SK-N-SH (cell line): ENCODE measurements at regions not wholly inside any gene's neighbourhood (a gene's known extent, or its start where the extent isn't known, plus 50 kb on each side); places are given as distances from the start of the nearest gene placed in this dataset.

ENCODE experiments used
- CTCF ChIA-PET: fragments of 300-600, 350-600 bp; formaldehyde crosslinking; extraction: SDS; loops from one replicate; lab custom pipeline; 2021; lab: Yijun Ruan, JAX
- POLR2A ChIA-PET: fragments of 350-600 bp; sonication (Branson Sonifier 250); formaldehyde crosslinking; extraction: SDS; loops from one replicate; lab custom pipeline; 2020; ENCODE audit warnings: antibody characterized with exemption, inconsistent platforms; lab: Yijun Ruan, JAX
- DNase-seq: peaks from one replicate; pipeline ENCODE4 v3.0.0; 2012
- H2AFZ ChIP-seq: fragments of 200-600 bp; sonication (generic); 2 replicates; pipeline ENCODE4 v1.8.1; 2016; ENCODE audit warnings: antibody characterized with exemption, mild to moderate bottlenecking, low read depth
- H3F3A ChIP-seq: fragments of 200-600 bp; sonication (generic); replicated peaks from 2 replicates; pipeline ENCODE3; 2016; ENCODE audit warnings: antibody characterized with exemption, mild to moderate bottlenecking; ENCODE audit not compliant: insufficient read depth
- H3K27ac ChIP-seq, 2 experiments: fragments of 200-500 bp in 1 of 2; fragments of 200-600 bp in 1 of 2; sonication (Bioruptor generic) in 1 of 2; sonication (generic), shearing (Covaris generic) in 1 of 2; 2 replicates each; pipeline versions ENCODE4 v1.5.1 to v1.6.1; 2014 to 2016; ENCODE audit warnings: low read depth in 2 of 2, inconsistent platforms in 1 of 2, low read length in 1 of 2, mild to moderate bottlenecking in 1 of 2, mixed read lengths in 1 of 2
- H3K27me3 ChIP-seq: fragments of 200-600 bp; sonication (generic), shearing (Covaris generic); 2 replicates; pipeline ENCODE4 v1.6.1; 2016; ENCODE audit warnings: mixed run types; ENCODE audit not compliant: insufficient read depth
- H3K36me3 ChIP-seq, 2 experiments: fragments of 200-500 bp in 1 of 2; fragments of 200-600 bp in 1 of 2; sonication (Bioruptor generic) in 1 of 2; sonication (generic) in 1 of 2; replicated peaks in 1 of 2; 2 replicates each; pipeline versions ENCODE3 to v1.5.1; 2014 to 2016; ENCODE audit warnings: low read length in 1 of 2, mild to moderate bottlenecking in 1 of 2; ENCODE audit not compliant: insufficient read depth in 2 of 2, control insufficient read depth in 1 of 2
- H3K4me1 ChIP-seq, 2 experiments: fragments of 200-500 bp in 1 of 2; fragments of 200-600 bp in 1 of 2; sonication (Bioruptor generic) in 1 of 2; sonication (generic), shearing (Covaris generic) in 1 of 2; 2 replicates each; pipeline versions ENCODE4 v1.5.1 to v1.6.1; 2014 to 2016; ENCODE audit warnings: low read depth in 1 of 2, low read length in 1 of 2, mixed run types in 1 of 2; ENCODE audit not compliant: insufficient read depth in 2 of 2, control insufficient read depth in 1 of 2
- H3K4me2 ChIP-seq: fragments of 200-600 bp; sonication (generic), shearing (Covaris generic); 2 replicates; pipeline ENCODE4 v1.6.1; 2017; ENCODE audit warnings: mixed run types
- H3K4me3 ChIP-seq, 2 experiments: fragments of 200-500 bp in 1 of 2; fragments of 200-600 bp in 1 of 2; sonication (Bioruptor generic) in 1 of 2; sonication (generic), shearing (Covaris generic) in 1 of 2; 2 replicates each; pipeline versions ENCODE4 v1.5.1 to v1.8.1; 2014 to 2016; ENCODE audit warnings: low read depth in 2 of 2, inconsistent platforms in 1 of 2, low read length in 1 of 2, mild to moderate bottlenecking in 1 of 2, mixed read lengths in 1 of 2, moderate library complexity in 1 of 2
- H3K79me2 ChIP-seq: fragments of 200-600 bp; sonication (generic); 2 replicates; pipeline ENCODE4 v1.8.1; 2017; ENCODE audit warnings: mild to moderate bottlenecking; ENCODE audit not compliant: insufficient read depth
- H3K9ac ChIP-seq: fragments of 200-600 bp; sonication (generic); 2 replicates; pipeline ENCODE4 v1.6.1; 2017; ENCODE audit warnings: mixed run types
- H3K9me2 ChIP-seq: fragments of 200-600 bp; sonication (generic); 2 replicates; pipeline ENCODE4 v1.6.1; 2017; ENCODE audit warnings: mixed run types
- H3K9me3 ChIP-seq: fragments of 200-600 bp; sonication (generic); 2 replicates; pipeline ENCODE4 v1.6.1; 2017; ENCODE audit warnings: mixed run types, mild to moderate bottlenecking, moderate library complexity
- H4K20me1 ChIP-seq: fragments of 200-600 bp; sonication (generic); 2 replicates; pipeline ENCODE4 v1.6.1; 2017; ENCODE audit warnings: mild to moderate bottlenecking, mixed run types; ENCODE audit not compliant: insufficient read depth
- CHD2 ChIP-seq: fragments of 150-350 bp; IDR thresholded peaks from 2 replicates; pipeline ENCODE4 v1.6.1; 2018; ENCODE audit warnings: low read length; ENCODE audit not compliant: partially characterized antibody
- ELF1 ChIP-seq: IDR thresholded peaks from 2 replicates; pipeline ENCODE4 v1.4.0; 2012
- EP300 ChIP-seq, 2 experiments: IDR thresholded peaks; 2 replicates each; pipeline versions ENCODE4 v1.4.0 to v1.6.1; 2012; ENCODE audit warnings: borderline replicate concordance in 1 of 2, low read depth in 1 of 2, low read length in 1 of 2
- FOXJ3 ChIP-seq: sonication (generic); formaldehyde crosslinking; IDR thresholded peaks from 2 replicates; pipeline ENCODE4 v1.5.1; 2020; ENCODE audit warnings: mild to moderate bottlenecking, missing genetic modification reagents
- FOXM1 ChIP-seq: IDR thresholded peaks from 2 replicates; pipeline ENCODE4 v1.4.0; 2012; ENCODE audit warnings: low read depth, mild to moderate bottlenecking
- GATA2 ChIP-seq: sonication (generic); formaldehyde crosslinking; IDR thresholded peaks from 2 replicates; pipeline ENCODE4 v1.5.0; 2020; ENCODE audit warnings: mild to moderate bottlenecking, missing genetic modification reagents
- MEF2A ChIP-seq: IDR thresholded peaks from 2 replicates; pipeline ENCODE4 v1.4.0; 2012; ENCODE audit warnings: low read depth, borderline replicate concordance
- MXI1 ChIP-seq: IDR thresholded peaks from 2 replicates; pipeline ENCODE4 v1.6.1; 2012; ENCODE audit warnings: mild to moderate bottlenecking, low read depth, low read length, improper control_type of control experiment
- NFIC ChIP-seq: IDR thresholded peaks from 2 replicates; pipeline ENCODE4 v1.4.0; 2012; ENCODE audit warnings: borderline replicate concordance
- NRF1 ChIP-seq: IDR thresholded peaks from 2 replicates; pipeline ENCODE4 v1.6.1; 2012; ENCODE audit warnings: low read depth, mild to moderate bottlenecking, low read length
- RAD21 ChIP-seq: IDR thresholded peaks from 2 replicates; pipeline ENCODE4 v1.6.1; 2012; ENCODE audit warnings: mild to moderate bottlenecking, low read length
- SIN3A ChIP-seq: IDR thresholded peaks from 2 replicates; pipeline ENCODE4 v1.6.1; 2012; ENCODE audit warnings: low read depth, mild to moderate bottlenecking, low read length, moderate library complexity, borderline replicate concordance
- SMC3 ChIP-seq: IDR thresholded peaks from 2 replicates; pipeline ENCODE4 v1.6.1; 2012; ENCODE audit warnings: low read depth, low read length, improper control_type of control experiment
- TCF12 ChIP-seq: IDR thresholded peaks from 2 replicates; pipeline ENCODE4 v1.4.0; 2012
- YY1 ChIP-seq: IDR thresholded peaks from 2 replicates; pipeline ENCODE4 v1.4.0; 2012; ENCODE audit warnings: low read depth, mild to moderate bottlenecking
- WGBS: methylation state at CpG from one replicate; pipeline ENCODE4 v1.1.6; 2017; ENCODE audit warnings: low lambda C conversion rate; 5-methylcytosine and 5-hydroxymethylcytosine counted together
- TF ChIP-seq, protein P1 (sequence below): IDR thresholded peaks from 2 replicates; pipeline ENCODE4 v1.4.0; 2012; ENCODE audit warnings: low read depth, borderline replicate concordance
- TF ChIP-seq, protein P2 (sequence below): fragments of 150-350 bp; IDR thresholded peaks from 2 replicates; pipeline ENCODE4 v1.6.1; 2017; ENCODE audit warnings: antibody characterized with exemption, low read length, low read depth, borderline replicate concordance
- TF ChIP-seq, protein P3 (sequence below): fragments of 200-600 bp; sonication (generic); IDR thresholded peaks from 2 replicates; pipeline ENCODE4 v1.6.1; 2017; ENCODE audit warnings: antibody characterized with exemption, mild to moderate bottlenecking, moderate library complexity
- TF ChIP-seq, protein P4 (sequence below): fragments of 150-350 bp; IDR thresholded peaks from 2 replicates; pipeline ENCODE4 v1.6.1; 2016; ENCODE audit warnings: mild to moderate bottlenecking, low read depth, low read length

DNA sequence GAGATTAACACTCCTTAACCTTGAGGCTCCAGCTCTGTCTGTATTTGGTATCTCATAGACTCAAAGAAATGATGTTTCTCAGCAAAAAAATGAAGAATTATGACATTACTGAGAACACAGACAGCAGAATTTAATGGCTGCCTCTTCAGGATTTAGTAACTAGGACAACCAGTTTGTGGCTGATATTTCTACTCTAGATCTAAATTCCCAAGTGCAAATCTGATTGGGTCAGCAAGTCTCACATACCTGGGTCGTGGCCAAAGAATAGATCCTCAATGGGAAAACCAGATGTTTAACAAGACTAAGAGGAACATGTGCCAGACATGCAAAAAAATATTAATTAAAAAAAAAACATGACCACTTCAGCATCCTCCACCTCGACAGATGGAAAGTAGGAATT, 608.9 kb downstream of the DTWD2 start:
- WGBS, result 2% methylated on average over 2 of the region's 2 CpGs
- Histone ChIP-seq H3K79me2 (no peaks in the 10 kb centered on the region), H2AFZ (no peak overlapping the region), H3K9ac (no peak overlapping the region), H3K4me1 (no peaks in the 10 kb centered on the region), H3K36me3 (no peaks in the 10 kb centered on the region), H3K4me3 (no peak overlapping the region), H4K20me1 (no peaks in the 10 kb centered on the region), H3K27me3 (no peaks in the 10 kb centered on the region), H3K4me2 (no peak overlapping the region), H3F3A (no peaks in the 10 kb centered on the region), H3K27ac (no peak overlapping the region), H3K9me2 (no peaks in the 10 kb centered on the region), H3K9me3 (no peaks in the 10 kb centered on the region)
- TF ChIP-seq YY1 (no peak), CHD2 (no peak), FOXM1 (no peak), MEF2A (no peak), TCF12 (no peak), SMC3 (no peak), GATA2 (CRISPR knock-in tag) (no peak), ELF1 (no peak), RAD21 (no peak), EP300 (IDR thresholded peaks at IDR 0.05; ENCODE audit: borderline replicate concordance in 1 of 2, low read depth in 1 of 2, low read length in 1 of 2) (no peak), FOXJ3 (CRISPR knock-in tag) (no peak), NRF1 (no peak), NFIC (no peak), MXI1 (no peak), SIN3A (no peak)
- TF ChIP-seq, protein P1, sequence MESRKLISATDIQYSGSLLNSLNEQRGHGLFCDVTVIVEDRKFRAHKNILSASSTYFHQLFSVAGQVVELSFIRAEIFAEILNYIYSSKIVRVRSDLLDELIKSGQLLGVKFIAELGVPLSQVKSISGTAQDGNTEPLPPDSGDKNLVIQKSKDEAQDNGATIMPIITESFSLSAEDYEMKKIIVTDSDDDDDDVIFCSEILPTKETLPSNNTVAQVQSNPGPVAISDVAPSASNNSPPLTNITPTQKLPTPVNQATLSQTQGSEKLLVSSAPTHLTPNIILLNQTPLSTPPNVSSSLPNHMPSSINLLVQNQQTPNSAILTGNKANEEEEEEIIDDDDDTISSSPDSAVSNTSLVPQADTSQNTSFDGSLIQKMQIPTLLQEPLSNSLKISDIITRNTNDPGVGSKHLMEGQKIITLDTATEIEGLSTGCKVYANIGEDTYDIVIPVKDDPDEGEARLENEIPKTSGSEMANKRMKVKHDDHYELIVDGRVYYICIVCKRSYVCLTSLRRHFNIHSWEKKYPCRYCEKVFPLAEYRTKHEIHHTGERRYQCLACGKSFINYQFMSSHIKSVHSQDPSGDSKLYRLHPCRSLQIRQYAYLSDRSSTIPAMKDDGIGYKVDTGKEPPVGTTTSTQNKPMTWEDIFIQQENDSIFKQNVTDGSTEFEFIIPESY, result no peak
- TF ChIP-seq, protein P2, sequence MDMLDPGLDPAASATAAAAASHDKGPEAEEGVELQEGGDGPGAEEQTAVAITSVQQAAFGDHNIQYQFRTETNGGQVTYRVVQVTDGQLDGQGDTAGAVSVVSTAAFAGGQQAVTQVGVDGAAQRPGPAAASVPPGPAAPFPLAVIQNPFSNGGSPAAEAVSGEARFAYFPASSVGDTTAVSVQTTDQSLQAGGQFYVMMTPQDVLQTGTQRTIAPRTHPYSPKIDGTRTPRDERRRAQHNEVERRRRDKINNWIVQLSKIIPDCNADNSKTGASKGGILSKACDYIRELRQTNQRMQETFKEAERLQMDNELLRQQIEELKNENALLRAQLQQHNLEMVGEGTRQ, result no peak
- TF ChIP-seq, protein P3, sequence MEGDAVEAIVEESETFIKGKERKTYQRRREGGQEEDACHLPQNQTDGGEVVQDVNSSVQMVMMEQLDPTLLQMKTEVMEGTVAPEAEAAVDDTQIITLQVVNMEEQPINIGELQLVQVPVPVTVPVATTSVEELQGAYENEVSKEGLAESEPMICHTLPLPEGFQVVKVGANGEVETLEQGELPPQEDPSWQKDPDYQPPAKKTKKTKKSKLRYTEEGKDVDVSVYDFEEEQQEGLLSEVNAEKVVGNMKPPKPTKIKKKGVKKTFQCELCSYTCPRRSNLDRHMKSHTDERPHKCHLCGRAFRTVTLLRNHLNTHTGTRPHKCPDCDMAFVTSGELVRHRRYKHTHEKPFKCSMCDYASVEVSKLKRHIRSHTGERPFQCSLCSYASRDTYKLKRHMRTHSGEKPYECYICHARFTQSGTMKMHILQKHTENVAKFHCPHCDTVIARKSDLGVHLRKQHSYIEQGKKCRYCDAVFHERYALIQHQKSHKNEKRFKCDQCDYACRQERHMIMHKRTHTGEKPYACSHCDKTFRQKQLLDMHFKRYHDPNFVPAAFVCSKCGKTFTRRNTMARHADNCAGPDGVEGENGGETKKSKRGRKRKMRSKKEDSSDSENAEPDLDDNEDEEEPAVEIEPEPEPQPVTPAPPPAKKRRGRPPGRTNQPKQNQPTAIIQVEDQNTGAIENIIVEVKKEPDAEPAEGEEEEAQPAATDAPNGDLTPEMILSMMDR, result no peak
- TF ChIP-seq, protein P4, sequence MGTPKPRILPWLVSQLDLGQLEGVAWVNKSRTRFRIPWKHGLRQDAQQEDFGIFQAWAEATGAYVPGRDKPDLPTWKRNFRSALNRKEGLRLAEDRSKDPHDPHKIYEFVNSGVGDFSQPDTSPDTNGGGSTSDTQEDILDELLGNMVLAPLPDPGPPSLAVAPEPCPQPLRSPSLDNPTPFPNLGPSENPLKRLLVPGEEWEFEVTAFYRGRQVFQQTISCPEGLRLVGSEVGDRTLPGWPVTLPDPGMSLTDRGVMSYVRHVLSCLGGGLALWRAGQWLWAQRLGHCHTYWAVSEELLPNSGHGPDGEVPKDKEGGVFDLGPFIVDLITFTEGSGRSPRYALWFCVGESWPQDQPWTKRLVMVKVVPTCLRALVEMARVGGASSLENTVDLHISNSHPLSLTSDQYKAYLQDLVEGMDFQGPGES, result no peak
- DNase-seq, result no peak
- ChIA-PET CTCF (interaction anchor here (1.0 kb wide), 1 partner anchor 577 kb away, joined by 3 read pairs; no protein-coding TSS in a partner anchor), POLR2A (no interaction called here)
